MV-4-11 (cell line): ENCODE measurements at regions not wholly inside any gene's neighbourhood (a gene's known extent, or its start where the extent isn't known, plus 50 kb on each side); places are given as distances from the start of the nearest gene placed in this dataset.
A peak's percentile ranks its signal among the peaks of the same experiment; 100 is the strongest.

ENCODE experiments used
- DNase-seq: peaks from one replicate; lab custom pipeline; 2025; lab: John Stamatoyannopoulos, UW

DNA sequence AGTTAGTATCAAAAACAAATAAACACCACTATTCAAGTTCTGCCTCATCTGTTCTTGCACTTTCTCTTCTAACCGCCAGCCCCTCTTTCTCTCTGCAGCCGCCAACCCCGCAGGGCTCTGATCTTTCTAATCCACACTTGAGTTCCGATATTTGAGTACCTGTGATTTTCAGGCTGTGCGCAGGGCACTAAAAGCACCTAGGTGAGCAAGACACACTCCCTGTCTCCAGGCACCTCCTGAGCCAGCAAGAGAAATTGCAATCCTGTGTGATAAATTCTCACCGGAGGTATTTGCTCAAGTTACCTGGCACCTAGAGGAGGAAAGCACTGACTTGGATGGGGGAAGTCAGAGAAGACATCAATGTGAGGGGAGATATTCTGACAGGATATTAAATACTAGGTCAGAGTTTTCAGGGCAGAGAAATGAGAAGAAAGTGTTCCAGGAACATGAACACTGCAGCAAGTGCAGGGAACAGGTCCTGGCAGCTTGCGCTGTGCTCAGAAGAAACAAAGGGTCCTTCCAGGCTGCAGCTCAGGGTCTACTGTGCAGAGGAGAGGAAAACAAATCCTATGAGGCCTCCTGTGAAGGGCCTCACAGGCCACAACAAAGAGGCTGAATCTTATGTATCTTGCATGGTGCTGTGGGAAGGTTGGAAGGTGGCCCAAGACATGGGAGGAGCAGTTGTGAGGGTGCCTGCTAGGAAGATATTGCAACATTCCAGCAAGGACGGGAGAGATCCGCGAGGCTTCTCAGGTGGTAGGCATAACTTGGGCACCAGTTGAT lies 568.7 kb upstream of the MGMT start:
- no peak for DNase-seq

DNA sequence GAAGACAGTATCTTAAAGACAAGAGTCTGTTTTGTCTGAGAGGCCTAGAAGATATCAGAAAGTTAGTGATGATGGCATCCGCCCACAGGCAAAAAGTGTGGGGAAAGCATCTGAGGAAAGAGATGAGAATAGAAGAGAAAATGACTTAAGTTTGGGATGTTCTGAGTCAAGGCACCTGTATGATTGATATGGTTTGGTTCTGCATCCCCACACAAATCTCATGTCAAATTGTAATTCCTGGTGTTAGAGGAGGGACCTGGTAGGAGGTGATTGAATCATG lies 568.2 kb upstream of the MGMT start:
- DNase-seq: no peak

DNA sequence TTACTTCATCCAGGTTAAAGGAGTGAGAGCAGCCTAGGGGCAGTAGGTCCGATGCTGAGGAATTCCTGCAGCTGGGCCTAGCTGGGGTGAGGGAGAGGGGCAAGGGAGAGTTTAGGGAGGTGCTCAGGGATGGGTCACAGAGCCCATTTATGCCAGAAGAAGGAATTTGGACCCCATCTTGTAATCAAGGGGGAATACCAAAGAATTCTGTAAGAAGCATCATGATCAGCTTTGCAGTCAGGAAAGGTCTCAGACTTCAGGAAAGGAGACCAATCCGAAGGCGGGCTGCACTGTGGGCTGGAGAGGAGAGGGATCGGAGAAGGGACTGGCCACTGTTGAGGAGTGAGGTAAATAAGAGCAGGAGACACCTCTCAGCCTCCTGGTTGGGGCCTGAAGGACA lies 566.6 kb upstream of the MGMT start:
- no peak for DNase-seq

DNA sequence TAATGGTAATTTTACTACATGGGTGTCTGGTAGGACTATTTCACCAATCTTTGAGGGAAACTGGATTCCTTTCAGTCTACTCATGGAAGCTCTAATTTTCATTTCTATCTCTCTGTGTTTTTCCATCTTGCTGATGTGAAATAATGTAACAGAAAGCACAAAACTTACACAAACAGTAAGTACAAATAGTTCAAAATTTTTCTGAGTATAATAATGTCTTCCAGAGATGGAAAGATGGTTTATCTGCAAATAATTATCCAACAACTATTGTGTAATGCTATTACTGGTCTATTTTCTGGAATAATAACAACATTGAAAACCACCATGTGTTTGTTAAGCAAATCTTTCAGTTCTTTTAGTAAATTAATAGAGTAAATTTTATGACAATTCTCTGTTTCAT lies 565.8 kb upstream of the MGMT start:
- DNase-seq: no peak

DNA sequence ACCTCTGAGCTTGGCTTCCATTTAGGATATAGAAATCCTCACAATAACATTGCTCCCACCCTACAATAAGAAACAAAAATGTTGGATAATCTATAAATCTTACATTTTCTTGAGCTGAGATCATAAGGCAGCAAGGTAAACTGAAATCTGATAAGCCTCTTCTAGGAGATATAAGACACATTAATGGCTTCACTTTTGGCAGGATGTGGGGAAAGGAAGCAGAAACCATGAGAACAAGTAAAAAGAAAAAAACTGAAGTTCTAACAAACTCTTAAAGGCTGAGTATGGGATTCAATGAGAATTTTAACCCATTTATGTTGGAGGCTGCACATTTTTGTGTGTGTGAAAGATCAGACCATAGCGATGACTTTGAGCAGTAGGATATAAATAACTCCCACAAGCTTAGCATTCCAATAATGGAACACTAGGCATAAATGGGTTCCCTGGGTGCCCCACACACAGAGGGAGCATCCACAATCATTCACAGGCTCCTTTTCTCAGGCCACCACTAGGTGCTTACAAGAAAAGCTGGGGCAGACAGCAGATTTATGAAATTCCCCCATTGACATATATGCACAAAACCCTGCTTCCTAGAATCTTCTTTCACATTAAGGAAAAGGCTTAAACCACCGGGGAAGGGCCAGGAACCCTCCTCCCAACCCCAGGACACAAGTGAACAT lies 564.9 kb upstream of the MGMT start:
- no peak for DNase-seq

DNA sequence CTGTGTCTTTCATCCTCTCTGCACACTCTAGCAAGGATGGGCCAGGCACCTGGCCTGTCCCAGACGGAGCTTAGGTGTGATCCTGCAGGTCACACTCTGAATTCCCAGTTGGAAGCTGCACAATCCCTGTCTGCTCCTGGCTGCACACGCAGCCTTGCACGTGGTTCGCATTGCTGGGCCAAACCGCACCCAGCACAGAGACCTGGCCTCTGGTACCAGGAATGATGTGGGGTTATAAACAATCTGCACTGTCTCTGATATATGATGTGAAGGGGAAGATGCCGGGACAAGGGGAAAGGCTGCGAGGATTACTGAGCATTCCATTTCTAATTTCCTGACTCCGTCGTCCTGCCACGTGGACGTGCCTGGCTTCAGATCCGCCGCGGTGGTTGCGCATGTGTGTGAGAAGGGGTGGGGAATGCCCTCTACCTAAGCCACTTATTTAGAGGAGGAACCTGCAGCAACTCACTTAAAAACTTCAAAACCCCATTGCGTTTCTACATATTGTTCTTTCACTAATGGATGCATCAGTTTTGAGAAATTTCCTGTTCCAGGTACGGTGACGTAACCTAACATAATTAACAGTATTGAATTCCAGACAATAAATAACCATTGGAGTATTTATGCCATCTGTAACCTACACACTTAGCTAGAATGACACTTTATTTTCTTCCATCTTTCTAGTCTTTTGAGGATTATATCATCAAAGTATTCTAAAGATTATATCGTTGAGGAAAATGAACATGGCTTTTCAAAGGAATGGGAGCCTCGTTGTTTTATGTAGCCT lies 559.7 kb upstream of the MGMT start:
- no peak for DNase-seq

DNA sequence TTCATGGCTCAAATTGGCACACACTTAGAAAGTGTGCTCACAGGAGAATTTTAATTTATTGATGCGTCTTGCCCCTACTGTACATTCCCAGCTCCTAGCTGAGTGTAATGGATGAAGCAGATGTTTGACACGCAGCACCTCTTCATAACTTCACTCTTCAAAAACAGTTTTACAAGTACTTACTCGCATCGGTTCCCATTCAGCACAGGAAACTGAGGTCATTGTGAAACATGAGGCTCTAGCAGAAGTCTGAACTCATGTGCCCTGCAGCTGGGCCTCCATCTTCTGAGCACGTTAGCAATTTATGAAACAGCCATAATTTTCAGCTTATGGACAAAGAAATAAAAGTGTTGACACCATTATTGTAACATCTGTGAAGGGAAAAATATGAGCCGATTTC lies 558.9 kb upstream of the MGMT start:
- DNase-seq: peak; percentile 81

DNA sequence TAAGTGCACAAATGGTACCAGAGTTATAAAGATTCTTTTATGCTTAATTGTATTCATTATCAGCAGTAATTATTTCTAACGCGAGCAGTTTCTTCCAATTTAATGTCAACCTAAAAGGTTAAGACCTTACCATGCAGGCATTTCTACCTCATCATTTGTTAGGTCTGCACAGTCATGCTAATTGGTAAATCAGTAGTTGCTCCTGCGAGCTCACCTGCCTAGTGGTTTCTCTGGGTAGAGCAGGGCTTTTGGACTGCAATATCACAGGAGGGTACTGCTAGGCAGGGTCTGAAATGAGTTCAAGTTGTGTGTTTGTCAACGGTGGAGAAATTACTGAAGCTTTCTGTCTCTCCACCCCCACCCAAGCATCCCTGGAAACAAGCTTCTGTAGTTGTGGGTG lies 558.5 kb upstream of the MGMT start:
- DNase-seq: no peak

DNA sequence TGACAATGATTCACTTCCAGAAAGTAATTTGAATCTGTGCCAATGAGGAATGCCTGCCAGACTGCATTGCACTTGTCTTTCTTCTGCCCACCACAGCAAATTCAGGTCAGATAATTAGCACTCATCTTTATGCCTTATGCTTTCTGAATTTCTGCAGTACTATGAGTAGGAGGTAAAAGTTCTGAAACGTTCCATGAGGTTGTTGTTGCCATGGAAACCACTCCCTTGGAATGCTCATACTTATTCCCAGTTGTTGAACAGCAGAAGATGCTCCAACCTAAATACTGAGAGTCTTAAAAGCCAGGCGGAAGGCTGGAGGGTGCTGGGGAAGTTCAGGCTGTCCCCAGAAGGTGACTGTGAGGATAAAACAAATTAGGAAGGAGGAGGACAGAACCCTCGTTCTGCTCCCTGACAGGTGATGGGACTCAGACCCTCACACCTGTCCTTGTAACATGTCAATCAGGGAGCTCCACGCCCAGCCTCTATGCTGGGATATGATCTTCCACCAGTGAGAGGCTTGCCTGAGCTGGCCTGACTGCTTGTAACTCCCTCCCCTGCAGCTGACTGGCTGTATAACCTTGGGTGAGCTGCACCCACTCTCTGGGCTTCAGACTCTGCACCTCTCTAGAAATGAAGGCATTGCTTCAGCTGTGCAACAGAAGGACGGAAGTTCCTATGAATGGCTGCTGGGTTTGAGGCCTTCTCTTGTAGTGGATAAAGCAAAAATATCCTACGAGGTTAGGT lies 554.3 kb upstream of the MGMT start:
- no peak for DNase-seq

DNA sequence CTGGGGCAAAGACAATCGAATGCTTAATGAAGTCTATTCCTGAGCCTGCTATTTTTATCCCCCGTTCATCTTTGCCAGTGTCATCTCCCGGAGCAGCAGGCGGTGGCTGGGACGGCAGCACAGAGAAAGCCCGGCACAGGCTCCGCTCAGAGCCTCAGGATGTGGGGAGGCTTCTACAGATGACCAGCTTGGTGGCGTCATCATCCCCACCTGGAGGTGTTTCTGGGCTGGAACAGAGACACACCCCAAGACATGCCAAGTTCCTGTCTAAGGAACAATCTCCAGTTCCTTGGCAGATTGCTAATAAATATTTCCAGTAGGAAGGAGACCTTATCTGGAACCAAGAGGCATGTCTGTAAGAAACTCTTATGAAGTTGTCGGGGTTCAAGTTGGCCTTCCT lies 552.4 kb upstream of the MGMT start:
- no peak for DNase-seq

DNA sequence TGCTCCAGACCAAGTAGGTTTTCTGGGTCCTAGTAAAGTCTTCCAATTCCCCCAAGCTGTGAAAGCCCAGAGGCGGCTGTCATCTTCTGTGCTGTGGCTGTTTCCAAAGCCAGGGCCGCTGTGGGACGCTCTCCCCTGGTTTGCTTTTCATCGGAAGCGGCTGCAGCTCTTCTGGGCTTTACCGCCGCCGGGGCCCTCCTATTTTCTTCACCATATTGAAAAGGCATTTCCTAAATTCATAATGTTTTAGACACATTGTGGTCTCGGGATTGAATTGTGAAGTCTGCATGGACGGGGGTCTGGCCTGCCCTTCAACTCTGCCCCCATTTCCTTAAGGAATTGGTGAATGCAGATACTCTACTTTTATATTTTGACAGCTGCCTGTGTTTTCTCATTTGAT lies 551.4 kb upstream of the MGMT start:
- no peak for DNase-seq

DNA sequence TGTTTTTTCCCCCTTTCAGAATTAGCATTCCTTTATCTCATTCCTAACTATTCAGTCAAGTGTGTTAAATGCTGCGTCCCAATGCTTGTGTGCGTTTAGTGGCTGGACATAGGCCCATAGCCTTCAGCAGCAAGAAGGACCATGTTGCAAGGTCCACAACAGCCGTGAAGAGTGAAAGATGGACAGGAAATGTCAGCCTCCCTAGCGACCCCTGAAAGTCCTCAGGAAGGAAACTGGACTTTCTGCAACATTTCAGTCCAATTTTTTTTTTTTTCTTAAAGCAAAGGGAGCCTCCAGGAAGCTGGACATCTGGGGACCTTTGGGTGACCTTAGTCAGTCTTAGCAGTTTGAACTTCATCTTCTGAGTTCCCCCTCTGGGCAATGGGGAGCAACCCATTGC lies 550.7 kb upstream of the MGMT start:
- no peak for DNase-seq

DNA sequence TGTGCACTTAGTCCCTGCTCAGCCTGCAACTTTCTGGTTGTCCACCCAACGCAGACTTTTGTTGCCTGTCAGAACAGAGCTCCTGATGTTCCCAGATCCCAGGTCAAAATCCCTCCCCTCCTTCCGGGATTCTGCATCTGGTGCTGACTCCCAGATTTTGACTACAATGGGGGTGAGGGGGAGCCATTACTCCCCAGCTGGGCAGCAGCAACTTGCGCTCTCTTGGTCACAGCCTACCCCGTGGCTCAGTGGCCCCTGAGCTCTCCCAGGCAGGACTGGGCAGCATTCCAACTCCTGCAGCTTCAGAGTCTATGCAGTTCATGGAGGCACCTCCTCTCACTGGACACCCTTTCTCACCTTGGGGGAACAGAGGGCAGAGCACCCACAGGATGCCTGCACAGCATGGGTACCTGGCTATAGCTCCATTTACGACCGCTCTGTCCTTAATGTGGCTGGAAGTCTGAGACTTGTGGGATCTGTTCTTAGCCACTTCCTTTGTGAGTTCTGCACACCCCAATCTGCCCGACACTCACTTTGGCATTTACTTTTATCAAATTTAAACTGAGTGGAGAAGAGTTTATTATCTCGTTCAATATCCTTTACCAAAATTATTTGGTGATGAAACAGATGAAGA lies 545.5 kb upstream of the MGMT start:
- DNase-seq: no peak

DNA sequence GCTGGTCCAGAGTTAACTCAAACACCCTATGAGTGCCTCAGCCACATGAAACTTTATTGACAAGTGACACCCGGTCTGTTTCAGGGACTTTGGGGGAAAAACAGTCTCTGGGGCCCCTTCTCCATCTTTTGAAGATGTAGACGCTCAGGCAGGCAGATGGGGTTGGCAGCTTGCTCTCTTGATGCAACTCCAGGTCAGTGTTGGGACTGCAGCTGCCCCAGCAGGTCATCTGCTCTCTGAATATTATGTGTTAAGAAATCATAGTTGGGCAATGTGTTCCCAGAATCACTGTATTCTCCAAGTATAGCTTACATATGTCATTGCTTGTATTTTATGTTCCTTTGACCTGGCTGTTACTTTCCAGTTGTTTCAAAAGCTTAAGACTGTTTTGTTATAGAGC lies 544.9 kb upstream of the MGMT start:
- DNase-seq: peak; percentile 56

DNA sequence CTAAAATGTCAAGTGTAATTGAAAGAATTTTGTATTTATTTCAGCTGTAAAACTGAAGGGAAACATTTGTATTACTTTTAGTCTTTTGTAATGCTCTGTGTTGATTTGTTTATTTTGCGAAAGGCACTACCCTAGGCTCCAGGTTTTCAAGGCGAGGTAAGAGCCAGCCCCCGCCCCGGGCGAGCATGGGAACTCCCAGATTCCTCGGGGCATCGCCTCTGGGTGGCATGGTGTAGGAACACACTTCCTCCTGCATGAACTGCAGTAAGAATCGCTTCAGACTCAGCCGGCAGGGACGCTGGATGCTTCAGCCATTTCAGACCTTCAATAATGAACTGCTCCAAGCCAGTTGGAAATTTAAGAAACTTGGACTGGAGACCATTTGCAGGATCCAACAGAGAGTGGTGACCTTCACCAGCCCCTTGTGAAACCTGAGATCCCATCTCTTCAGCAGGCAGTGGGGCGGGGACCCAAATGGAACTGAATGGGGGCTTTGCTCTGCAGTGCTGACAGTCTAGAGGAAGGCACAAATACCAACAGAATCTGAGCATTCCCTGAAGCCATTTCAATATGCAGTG lies 544.3 kb upstream of the MGMT start:
- DNase-seq: no peak

DNA sequence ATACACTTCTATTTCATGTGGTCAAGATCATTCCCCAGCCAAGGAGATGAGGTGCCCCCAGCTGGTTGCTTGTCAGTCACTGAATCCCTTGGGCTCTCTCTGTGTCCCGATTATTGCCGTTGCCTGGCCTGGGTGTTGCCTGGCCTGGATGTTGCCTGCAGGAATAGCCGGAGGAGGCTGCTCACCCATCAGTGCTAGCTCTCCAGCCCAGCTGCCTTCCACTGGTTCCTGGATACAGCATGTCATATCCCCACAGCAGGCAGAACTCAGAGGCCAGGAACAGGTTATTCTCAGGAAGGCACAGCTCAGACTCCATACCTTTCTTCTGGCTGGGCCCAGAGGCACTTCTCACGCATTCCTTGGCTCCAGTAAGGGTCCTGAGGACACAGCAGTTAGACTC lies 542.1 kb upstream of the MGMT start:
- DNase-seq: no peak

DNA sequence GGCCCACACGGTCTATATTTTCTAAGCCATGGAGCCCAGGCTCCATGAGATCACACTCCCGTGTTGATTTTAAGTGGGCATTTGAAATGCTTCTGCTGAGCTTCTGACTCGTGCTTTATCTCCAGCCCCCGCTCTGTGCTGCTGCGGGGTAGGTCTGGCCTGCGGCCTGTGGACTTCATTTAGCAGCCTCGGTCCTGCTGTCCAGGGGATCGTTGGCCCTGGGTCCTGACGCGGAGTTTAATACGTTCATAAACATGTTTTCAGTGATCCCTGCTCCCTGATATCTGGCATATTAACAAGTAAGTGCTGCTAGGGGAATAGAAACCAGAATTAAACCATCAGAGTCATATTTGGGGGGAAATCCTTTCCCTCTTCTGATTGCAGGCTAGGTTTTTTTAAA lies 540.3 kb upstream of the MGMT start:
- no peak for DNase-seq

DNA sequence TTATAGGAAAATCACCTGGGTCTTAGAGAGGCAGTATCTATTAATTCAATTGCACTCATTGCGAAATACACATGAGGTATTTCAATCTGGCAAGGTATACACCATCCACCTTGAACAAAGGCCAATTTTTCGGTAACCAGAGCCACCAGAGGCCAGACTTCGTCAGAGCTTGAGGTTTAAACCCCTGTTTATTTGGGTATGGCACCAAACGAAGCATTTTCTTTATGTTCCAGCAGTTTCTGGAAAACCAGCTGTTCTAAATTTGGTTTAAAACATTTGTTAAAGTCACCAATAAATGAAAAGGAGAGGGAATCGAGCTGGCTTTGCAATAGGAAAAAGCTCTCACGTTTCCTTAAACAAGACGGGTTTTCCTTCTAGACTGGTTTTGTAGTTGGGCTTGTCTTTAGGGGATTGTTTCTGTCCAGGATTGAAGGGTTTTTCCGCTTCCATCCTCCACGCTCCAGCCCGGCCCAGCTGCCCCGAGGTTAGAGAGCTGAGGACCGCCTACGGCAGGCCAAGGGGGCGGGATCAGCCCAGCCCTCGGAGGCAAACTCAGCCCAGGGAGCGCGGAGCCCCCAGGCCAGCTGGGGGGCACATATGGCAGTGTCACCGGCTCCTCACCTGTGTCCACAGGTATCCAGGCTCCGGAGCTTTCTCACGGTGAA lies 539.4 kb upstream of the MGMT start:
- DNase-seq: no peak

DNA sequence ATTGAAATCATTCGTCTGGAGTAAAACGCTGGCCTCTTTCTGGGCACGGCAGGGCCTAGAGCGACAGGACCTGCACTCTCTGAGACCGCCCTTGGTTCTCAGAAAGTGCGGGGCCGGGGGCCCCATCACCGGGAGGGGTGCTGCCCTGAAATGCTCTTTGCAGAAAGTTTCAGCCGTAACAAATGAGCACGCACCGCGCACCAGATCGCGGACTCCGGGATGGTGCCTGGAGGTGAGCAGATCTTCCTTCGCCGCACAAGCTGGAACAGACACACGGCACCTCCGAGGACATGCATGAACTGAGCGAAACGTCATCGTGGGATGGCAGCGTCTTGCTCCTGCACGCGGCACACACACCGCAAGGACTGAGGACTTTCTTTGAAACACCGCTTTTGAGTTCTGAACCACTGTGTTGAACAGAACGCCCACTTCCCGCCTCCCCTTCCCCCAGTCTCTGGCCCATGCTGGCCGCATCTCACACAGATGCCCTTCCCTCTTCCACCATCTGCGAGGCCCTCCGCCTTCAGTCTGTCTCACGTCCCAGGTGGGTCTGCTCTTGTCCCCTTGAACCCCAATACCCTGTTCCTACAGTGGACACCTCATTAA lies 538.7 kb upstream of the MGMT start:
- no peak for DNase-seq

DNA sequence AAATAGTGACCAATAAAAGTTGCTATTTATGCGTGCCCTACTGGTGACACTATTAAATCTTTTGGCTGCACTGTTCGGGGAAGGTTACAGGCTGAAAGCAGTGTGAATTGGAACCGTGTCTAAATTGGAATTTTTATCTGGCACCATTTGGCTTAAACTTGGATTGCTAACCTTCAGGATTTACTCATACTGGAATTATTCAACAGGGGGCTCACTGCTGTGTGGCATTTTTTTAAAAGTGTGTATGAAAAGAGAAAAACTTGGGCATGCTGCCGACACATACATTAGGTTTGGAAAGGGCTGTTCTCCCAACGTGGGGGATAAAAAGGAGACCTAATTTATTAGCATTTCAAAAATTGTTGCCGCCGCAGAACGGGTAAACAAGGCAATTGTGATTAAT lies 537.9 kb upstream of the MGMT start:
- no peak for DNase-seq

DNA sequence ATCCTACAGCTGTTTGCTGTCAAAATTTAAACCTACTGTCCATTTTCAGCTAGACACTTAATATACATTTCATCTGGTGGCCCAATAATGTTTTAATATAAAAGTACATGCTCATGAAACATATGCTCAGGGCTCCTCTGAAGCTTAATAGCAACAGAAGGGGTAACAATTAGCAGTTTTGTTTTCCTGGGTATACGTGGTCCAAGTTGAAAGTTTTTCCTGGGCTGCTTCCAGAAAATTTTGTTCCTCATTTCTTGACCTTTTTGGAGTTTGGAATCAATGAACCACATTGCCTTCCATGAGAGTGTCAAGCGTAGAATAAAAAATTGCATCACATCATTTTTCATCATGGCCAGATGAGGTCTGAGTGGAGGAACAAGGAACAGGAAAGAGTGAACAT lies 537.3 kb upstream of the MGMT start:
- no peak for DNase-seq
